Fibroblast of lung (primary cell): ENCODE measurements at regions not wholly inside any gene's neighbourhood (a gene's known extent, or its start where the extent isn't known, plus 50 kb on each side); places are given as distances from the start of the nearest gene placed in this dataset.

ENCODE experiments used
- DNase-seq, 2 donors: peaks; one replicate each; pipeline versions ENCODE4 v3.0.0 to v3.0.0-alpha.2; 2010; ENCODE audit warnings: low read depth in 2 of 2
- H2AFZ ChIP-seq: 2 replicates; pipeline ENCODE4 v1.5.1; 2012; ENCODE audit warnings: low read length, control low read depth, inconsistent platforms
- H3K27ac ChIP-seq: 2 replicates; pipeline ENCODE4 v1.5.1; 2011; ENCODE audit warnings: low read length, control low read depth; ENCODE audit not compliant: insufficient read depth
- H3K27me3 ChIP-seq: 2 replicates; pipeline ENCODE4 v1.5.1; 2011; ENCODE audit warnings: mild to moderate bottlenecking, low read length; ENCODE audit not compliant: control insufficient read depth, insufficient read depth
- H3K36me3 ChIP-seq: 2 replicates; pipeline ENCODE4 v1.5.1; 2011; ENCODE audit warnings: low read length; ENCODE audit not compliant: control insufficient read depth, insufficient read depth
- H3K4me1 ChIP-seq: 2 replicates; pipeline ENCODE4 v1.5.1; 2011; ENCODE audit warnings: low read length; ENCODE audit not compliant: control insufficient read depth, insufficient read depth; ENCODE audit errors: extremely low read depth
- H3K4me2 ChIP-seq: 2 replicates; pipeline ENCODE4 v1.5.1; 2011; ENCODE audit warnings: low read length, control low read depth; ENCODE audit not compliant: insufficient read depth; ENCODE audit errors: extremely low read depth
- H3K4me3 ChIP-seq, 4 experiments: fragments of 200-600 bp in 1 of 4; sonication (generic) in 1 of 4; replicated peaks in 1 of 4; 2 replicates each; pipeline ENCODE4 v1.5.1; 2011 to 2016; ENCODE audit warnings: low read length in 4 of 4, low read depth in 3 of 4, mild to moderate bottlenecking in 3 of 4, control low read depth in 2 of 4, inconsistent platforms in 1 of 4, mixed read lengths in 1 of 4; ENCODE audit not compliant: insufficient read depth in 1 of 4; ENCODE audit errors: control extremely low read depth in 1 of 4
- H3K79me2 ChIP-seq: 2 replicates; pipeline ENCODE4 v1.5.1; 2012; ENCODE audit warnings: mild to moderate bottlenecking, low read length, inconsistent platforms; ENCODE audit not compliant: control insufficient read depth, insufficient read depth
- H3K9ac ChIP-seq: 2 replicates; pipeline ENCODE4 v1.5.1; 2011; ENCODE audit warnings: mild to moderate bottlenecking, low read length, control low read depth; ENCODE audit not compliant: insufficient read depth
- H3K9me3 ChIP-seq: 2 replicates; pipeline ENCODE4 v1.5.1; 2012; ENCODE audit warnings: low read depth, low read length; ENCODE audit not compliant: control insufficient read depth, insufficient read depth
- H4K20me1 ChIP-seq: 2 replicates; pipeline ENCODE4 v1.5.1; 2011; ENCODE audit warnings: low read length; ENCODE audit not compliant: control insufficient read depth, insufficient read depth; ENCODE audit errors: extremely low read depth
- EZH2 ChIP-seq: IDR thresholded peaks from 2 replicates; pipeline ENCODE4 v1.5.1; 2012; ENCODE audit warnings: low read length, control low read depth, mild to moderate bottlenecking; ENCODE audit errors: missing control alignments
- TF ChIP-seq, protein P1 (sequence below), 2 donors: IDR thresholded peaks in 1 of 2; conservative IDR thresholded peaks in 1 of 2; 1 replicate in 1 of 2; 2 replicates in 1 of 2; pipeline ENCODE4 v1.5.1; 2011 to 2012; ENCODE audit warnings: low read length in 2 of 2, control low read depth in 1 of 2, inconsistent platforms in 1 of 2, low read depth in 1 of 2, mild to moderate bottlenecking in 1 of 2

GRCh38 chr4:138487670-138488069 lies 245.5 kb upstream of the SLC7A11 start:
- H3K36me3 ChIP-seq, result no peaks in the 10 kb centered on the region
- no peaks in the 10 kb centered on the region for H3K4me1 ChIP-seq
- DNase-seq, result peak in 1 of 2 donors; percentile 33
- no peak overlapping the region for H3K9ac ChIP-seq
- H3K9me3 ChIP-seq, result no peaks in the 10 kb centered on the region
- no peak overlapping the region for H3K27ac ChIP-seq
- no peak overlapping the region for H3K4me3 ChIP-seq
- H2AFZ ChIP-seq, result no peak overlapping the region
- no peaks in the 10 kb centered on the region for H3K27me3 ChIP-seq
- H4K20me1 ChIP-seq, result no peaks in the 10 kb centered on the region
- H3K79me2 ChIP-seq, result no peaks in the 10 kb centered on the region
- no peak for TF ChIP-seq EZH2
- TF ChIP-seq, protein P1, sequence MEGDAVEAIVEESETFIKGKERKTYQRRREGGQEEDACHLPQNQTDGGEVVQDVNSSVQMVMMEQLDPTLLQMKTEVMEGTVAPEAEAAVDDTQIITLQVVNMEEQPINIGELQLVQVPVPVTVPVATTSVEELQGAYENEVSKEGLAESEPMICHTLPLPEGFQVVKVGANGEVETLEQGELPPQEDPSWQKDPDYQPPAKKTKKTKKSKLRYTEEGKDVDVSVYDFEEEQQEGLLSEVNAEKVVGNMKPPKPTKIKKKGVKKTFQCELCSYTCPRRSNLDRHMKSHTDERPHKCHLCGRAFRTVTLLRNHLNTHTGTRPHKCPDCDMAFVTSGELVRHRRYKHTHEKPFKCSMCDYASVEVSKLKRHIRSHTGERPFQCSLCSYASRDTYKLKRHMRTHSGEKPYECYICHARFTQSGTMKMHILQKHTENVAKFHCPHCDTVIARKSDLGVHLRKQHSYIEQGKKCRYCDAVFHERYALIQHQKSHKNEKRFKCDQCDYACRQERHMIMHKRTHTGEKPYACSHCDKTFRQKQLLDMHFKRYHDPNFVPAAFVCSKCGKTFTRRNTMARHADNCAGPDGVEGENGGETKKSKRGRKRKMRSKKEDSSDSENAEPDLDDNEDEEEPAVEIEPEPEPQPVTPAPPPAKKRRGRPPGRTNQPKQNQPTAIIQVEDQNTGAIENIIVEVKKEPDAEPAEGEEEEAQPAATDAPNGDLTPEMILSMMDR (conservative IDR thresholded peaks at IDR 0.05 in 1 of 2, IDR thresholded peaks at IDR 0.05 in 1 of 2; ENCODE audit: low read depth in 1 of 2, low read length in 2 of 2), result no peak
- H3K4me2 ChIP-seq, result no peak overlapping the region

DNA sequence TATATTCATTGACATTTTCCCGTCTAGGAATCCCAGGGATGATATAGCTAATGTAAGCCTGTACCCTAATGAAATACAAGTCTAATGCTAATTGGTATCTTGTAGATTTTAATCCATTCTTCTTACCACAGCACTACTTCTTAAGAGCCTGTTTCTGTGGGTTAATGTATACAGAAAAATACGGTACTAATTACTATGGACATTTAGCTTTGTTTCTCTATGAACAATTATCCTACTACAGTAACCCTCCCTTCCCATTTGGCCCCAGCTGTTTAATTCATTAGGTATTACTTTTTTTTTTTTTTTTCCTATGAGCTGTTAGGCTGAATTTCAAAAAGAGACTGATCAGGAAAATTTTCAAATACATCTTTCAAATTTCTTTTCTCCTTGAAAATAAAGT lies 245.1 kb upstream of the SLC7A11 start:
- no peaks in the 10 kb centered on the region for H3K36me3 ChIP-seq
- H2AFZ ChIP-seq, result no peak overlapping the region
- no peaks in the 10 kb centered on the region for H3K4me1 ChIP-seq
- DNase-seq, result no peak
- no peaks in the 10 kb centered on the region for H3K79me2 ChIP-seq
- H3K4me3 ChIP-seq, result no peak overlapping the region
- no peaks in the 10 kb centered on the region for H4K20me1 ChIP-seq
- H3K27ac ChIP-seq, result no peak overlapping the region
- no peaks in the 10 kb centered on the region for H3K27me3 ChIP-seq
- H3K4me2 ChIP-seq, result no peak overlapping the region
- no peak overlapping the region for H3K9ac ChIP-seq
- no peak for TF ChIP-seq EZH2
- TF ChIP-seq, protein P1 (conservative IDR thresholded peaks at IDR 0.05 in 1 of 2, IDR thresholded peaks at IDR 0.05 in 1 of 2; ENCODE audit: low read depth in 1 of 2, low read length in 2 of 2), result no peak
- H3K9me3 ChIP-seq, result no peaks in the 10 kb centered on the region

DNA sequence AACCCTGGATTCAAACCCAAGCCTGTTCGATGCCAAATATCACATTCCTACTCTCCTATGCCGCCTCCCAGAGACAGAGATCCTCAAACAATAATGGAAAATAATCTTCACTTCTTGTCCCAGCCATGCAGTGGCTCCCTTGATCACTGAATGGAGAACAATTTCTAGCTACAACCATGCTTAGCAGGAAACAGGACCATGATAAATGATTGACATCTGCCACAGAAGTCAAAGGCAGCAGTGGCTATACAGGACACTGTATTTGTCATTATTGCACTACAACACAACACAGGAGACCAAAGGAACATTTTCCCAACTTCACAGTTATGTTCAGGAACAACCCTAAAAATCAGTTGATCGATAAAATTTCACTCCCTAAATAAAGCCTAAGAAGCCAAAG lies 243.3 kb upstream of the SLC7A11 start:
- no peak for TF ChIP-seq EZH2
- TF ChIP-seq, protein P1 (conservative IDR thresholded peaks at IDR 0.05 in 1 of 2, IDR thresholded peaks at IDR 0.05 in 1 of 2; ENCODE audit: low read depth in 1 of 2, low read length in 2 of 2), result no peak
- no peaks in the 10 kb centered on the region for H4K20me1 ChIP-seq

More for the DNA sequence above, 243.3 kb upstream of the SLC7A11 start:
- no peak for DNase-seq
- no peak overlapping the region for H3K4me3 ChIP-seq
- no peak overlapping the region for H3K9ac ChIP-seq
- no peak overlapping the region for H3K4me2 ChIP-seq
- H3K27me3 ChIP-seq, result no peaks in the 10 kb centered on the region
- no peaks in the 10 kb centered on the region for H3K4me1 ChIP-seq
- H2AFZ ChIP-seq, result no peak overlapping the region
- H3K36me3 ChIP-seq, result no peaks in the 10 kb centered on the region
- H3K27ac ChIP-seq, result no peak overlapping the region
- H3K9me3 ChIP-seq, result no peaks in the 10 kb centered on the region
- H3K79me2 ChIP-seq, result no peaks in the 10 kb centered on the region
